CD8-positive, alpha-beta memory T cell (primary cell): ENCODE measurements at regions not wholly inside any gene's neighbourhood (a gene's known extent, or its start where the extent isn't known, plus 50 kb on each side); places are given as distances from the start of the nearest gene placed in this dataset.
"Not testable (repeated sequence)": the region's sequence is repeated elsewhere in the genome, so short reads cannot be mapped to it uniquely, and the experiment has no call there.

Experiments
- CTCF ChIA-PET: fragments of 350-600 bp; sonication (Branson Sonifier 250); formaldehyde crosslinking; loops from one replicate; lab custom pipeline; 2021; ENCODE audit warnings: antibody characterized with exemption; lab: Charles Lee
- POLR2A ChIA-PET: fragments of 350-600 bp; sonication (Branson Sonifier 250); formaldehyde crosslinking; loops from one replicate; lab custom pipeline; 2021; ENCODE audit warnings: antibody characterized with exemption; lab: Charles Lee
- DNase-seq, 5 donors: peaks; one replicate each; pipeline versions ENCODE4 v3.0.0 to v3.0.0-alpha.2; 2020 to 2022; ENCODE audit warnings: mixed read lengths in 1 of 5
- H3K27ac ChIP-seq: one replicate; pipeline ENCODE4 v1.7.0; 2013; ENCODE audit warnings: low read depth, mild to moderate bottlenecking, low read length, moderate library complexity
- H3K27me3 ChIP-seq: 2 replicates; pipeline ENCODE4 v1.7.0; 2013; ENCODE audit warnings: low read length, mild to moderate bottlenecking; ENCODE audit not compliant: insufficient read depth, poor library complexity, severe bottlenecking
- H3K36me3 ChIP-seq: 2 replicates; pipeline ENCODE4 v1.7.0; 2013; ENCODE audit warnings: mild to moderate bottlenecking, low read length, moderate library complexity; ENCODE audit not compliant: insufficient read depth
- H3K4me1 ChIP-seq: 2 replicates; pipeline ENCODE4 v1.7.0; 2013; ENCODE audit warnings: mild to moderate bottlenecking, low read length, moderate library complexity; ENCODE audit not compliant: insufficient read depth
- H3K4me3 ChIP-seq: 2 replicates; pipeline ENCODE4 v1.7.0; 2013; ENCODE audit warnings: mild to moderate bottlenecking, low read length
- H3K9me3 ChIP-seq: 2 replicates; pipeline ENCODE4 v1.7.0; 2013; ENCODE audit warnings: mild to moderate bottlenecking, low read length
- H3K27ac Mint-ChIP-seq, 8 donors: one replicate each; pipeline ENCODE4 v1.8.0; 2020 to 2021; ENCODE audit warnings: mixed read lengths in 8 of 8, mild to moderate bottlenecking in 6 of 8, inconsistent platforms in 3 of 8, moderate library complexity in 3 of 8
- H3K27me3 Mint-ChIP-seq, 2 donors: one replicate each; pipeline ENCODE4 v1.8.0; 2020 to 2021; ENCODE audit warnings: mixed read lengths in 2 of 2, mild to moderate bottlenecking in 1 of 2, moderate library complexity in 1 of 2
- H3K36me3 Mint-ChIP-seq, 3 donors: one replicate each; pipeline ENCODE4 v1.8.0; 2020 to 2021; ENCODE audit warnings: mixed read lengths in 3 of 3, inconsistent platforms in 1 of 3, mild to moderate bottlenecking in 1 of 3
- H3K4me1 Mint-ChIP-seq, 3 donors: one replicate each; pipeline ENCODE4 v1.8.0; 2020 to 2021; ENCODE audit warnings: mixed read lengths in 3 of 3, inconsistent platforms in 1 of 3, mild to moderate bottlenecking in 1 of 3
- H3K4me3 Mint-ChIP-seq, 7 donors: one replicate each; pipeline ENCODE4 v1.8.0; 2020 to 2021; ENCODE audit warnings: mixed read lengths in 7 of 7, mild to moderate bottlenecking in 6 of 7, moderate library complexity in 4 of 7, inconsistent platforms in 2 of 7
- H3K9me3 Mint-ChIP-seq, 5 donors: one replicate each; pipeline ENCODE4 v1.8.0; 2020 to 2022; ENCODE audit warnings: mixed read lengths in 5 of 5, mild to moderate bottlenecking in 3 of 5, moderate library complexity in 2 of 5, inconsistent platforms in 1 of 5

DNA sequence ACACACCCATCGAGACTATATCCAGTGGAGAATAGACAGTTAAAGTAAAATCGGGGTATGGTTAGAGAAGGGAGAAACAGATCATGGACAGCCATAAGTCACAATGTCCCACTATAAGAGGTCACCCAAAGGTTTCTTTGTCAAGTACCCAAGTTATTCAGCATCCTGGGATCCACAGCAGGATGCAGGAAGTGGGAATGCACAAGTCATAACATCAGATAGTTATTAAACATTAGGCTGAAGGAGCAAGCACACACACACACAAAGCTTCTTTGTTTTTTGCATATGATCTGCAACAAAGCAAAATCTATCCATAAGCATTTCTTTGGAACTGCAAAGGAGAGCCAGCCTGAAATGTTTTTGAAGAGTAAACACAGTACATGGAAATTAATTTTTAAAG lies 111.6 kb downstream of the NOC3L start:
- Mint-ChIP-seq H3K36me3 (no peaks in the 10 kb centered on the region), H3K4me1 (no peaks in the 10 kb centered on the region), H3K27ac (no peak overlapping the region), H3K9me3 (no peaks in the 10 kb centered on the region), H3K4me3 (no peak overlapping the region), H3K27me3 (peaks cover 15 to 23% of the 10 kb centered on the region in 2 donors)
- peaks cover 5% of the 10 kb centered on the region for H3K27me3 ChIP-seq
- no peaks in the 10 kb centered on the region for H3K4me1 ChIP-seq
- H3K4me3 ChIP-seq = no peak overlapping the region
- ChIA-PET CTCF (no interaction called here), POLR2A (no interaction called here)
- no peak for DNase-seq
- H3K27ac ChIP-seq = no peak overlapping the region
- H3K36me3 ChIP-seq = no peaks in the 10 kb centered on the region
- no peaks in the 10 kb centered on the region for H3K9me3 ChIP-seq

DNA sequence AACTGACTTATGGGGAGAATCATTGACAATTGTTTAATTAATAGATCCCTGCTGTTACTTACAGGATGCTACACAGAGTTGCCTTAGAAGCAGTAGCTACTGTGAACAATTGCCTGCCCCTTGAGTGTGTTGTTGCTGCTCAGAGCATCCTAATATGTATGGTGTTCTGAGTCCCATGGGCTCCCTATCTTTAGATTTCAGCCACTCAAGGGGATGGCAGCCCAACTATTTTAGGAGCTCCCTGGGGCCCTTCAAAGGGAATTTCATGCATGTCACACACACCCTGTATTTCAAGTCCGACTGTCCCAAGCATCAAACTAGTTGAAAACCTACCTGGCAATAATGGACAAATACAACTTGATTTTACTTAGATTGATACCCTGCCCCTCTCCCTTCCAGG lies 111.2 kb downstream of the NOC3L start:
- Histone ChIP-seq H3K9me3 (no peaks in the 10 kb centered on the region), H3K4me3 (no peak overlapping the region), H3K27me3 (peaks cover 5% of the 10 kb centered on the region), H3K4me1 (no peaks in the 10 kb centered on the region), H3K27ac (no peak overlapping the region), H3K36me3 (no peaks in the 10 kb centered on the region)
- ChIA-PET CTCF (no interaction called here), POLR2A (no interaction called here)
- no peak for DNase-seq
- Mint-ChIP-seq H3K4me3 (no peak overlapping the region), H3K4me1 (no peaks in the 10 kb centered on the region), H3K27ac (no peak overlapping the region), H3K36me3 (no peaks in the 10 kb centered on the region), H3K27me3 (peaks cover 15 to 23% of the 10 kb centered on the region in 2 donors), H3K9me3 (no peaks in the 10 kb centered on the region)

DNA sequence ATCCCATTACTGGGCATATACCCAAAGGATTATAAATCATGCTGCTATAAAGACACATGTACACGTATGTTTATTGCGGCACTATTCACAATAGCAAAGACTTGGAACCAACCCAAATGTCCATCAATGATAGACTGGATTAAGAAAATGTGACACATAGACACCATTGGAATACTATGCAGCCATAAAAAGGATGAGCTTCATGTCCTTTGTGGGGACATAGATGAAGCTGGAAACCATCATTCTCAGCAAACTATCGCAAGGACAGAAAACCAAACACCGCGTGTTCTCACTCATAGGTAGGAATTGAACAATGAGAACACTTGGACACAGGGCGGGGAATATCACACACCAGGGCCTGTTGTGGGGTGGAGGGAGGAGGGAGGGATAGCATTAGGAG lies 105.3 kb downstream of the NOC3L start:
- H3K4me3 ChIP-seq, CTCF ChIA-PET, DNase-seq, H3K27me3 ChIP-seq, H3K4me3 Mint-ChIP-seq, H3K4me1 ChIP-seq, POLR2A ChIA-PET, H3K36me3 ChIP-seq, H3K9me3 ChIP-seq, H3K27ac Mint-ChIP-seq, H3K27ac ChIP-seq, H3K9me3 Mint-ChIP-seq, H3K4me1 Mint-ChIP-seq, H3K36me3 Mint-ChIP-seq: not testable (repeated sequence)
- H3K27me3 Mint-ChIP-seq = peaks cover 12 to 21% of the 10 kb centered on the region in 2 donors

DNA sequence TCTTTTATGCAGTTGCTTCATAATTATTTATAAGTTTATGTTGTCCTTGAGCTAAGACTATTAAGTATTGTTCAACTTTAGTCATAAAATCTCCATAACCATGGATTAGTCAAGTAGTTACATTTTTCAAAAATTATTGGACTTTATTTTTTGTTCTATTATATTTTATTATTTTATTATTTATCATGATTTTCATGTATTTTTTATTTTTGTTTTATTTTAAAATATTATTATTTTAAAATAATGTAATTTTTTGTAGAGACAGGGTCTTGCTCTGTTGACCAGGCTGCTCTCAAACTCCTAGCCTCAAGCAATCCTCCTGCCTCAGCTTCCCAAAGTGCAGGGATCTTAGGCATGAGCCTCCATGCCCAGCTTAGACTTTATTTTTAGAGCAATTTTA lies 102.3 kb downstream of the NOC3L start:
- Histone ChIP-seq H3K27me3 (no peaks in the 10 kb centered on the region), H3K27ac (no peak overlapping the region), H3K4me3 (no peak overlapping the region), H3K36me3 (no peaks in the 10 kb centered on the region), H3K9me3 (no peaks in the 10 kb centered on the region), H3K4me1 (no peaks in the 10 kb centered on the region)
- CTCF ChIA-PET = no interaction called here
- H3K36me3 Mint-ChIP-seq = no peaks in the 10 kb centered on the region
- H3K4me3 Mint-ChIP-seq = no peak overlapping the region
- no peak overlapping the region for H3K27ac Mint-ChIP-seq
- H3K4me1 Mint-ChIP-seq = no peaks in the 10 kb centered on the region
- H3K9me3 Mint-ChIP-seq = peaks cover 0 to 2% (median 0%) of the 10 kb centered on the region in 5 donors
- H3K27me3 Mint-ChIP-seq = peaks cover 10 to 11% of the 10 kb centered on the region in 2 donors
- POLR2A ChIA-PET = no interaction called here
- no peak for DNase-seq

DNA sequence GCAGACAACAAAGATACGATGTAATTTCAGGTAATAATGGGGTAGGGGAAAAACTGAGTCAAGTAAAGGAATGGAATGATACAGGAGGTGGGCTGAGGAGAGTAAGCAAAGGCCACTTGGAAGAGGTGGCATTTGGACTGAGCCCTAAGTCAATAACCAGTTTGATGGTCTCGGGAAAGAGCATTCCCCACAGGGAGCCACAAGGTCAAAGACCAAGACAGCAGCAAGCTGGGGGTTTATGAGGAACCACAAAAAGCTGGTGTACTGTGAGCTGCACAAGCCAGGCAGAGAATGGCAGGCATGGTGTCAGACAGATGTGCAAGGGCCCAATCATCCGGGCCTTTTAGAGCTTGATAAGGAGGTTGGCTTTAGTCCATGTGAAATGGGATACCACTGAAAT lies 98.7 kb downstream of the NOC3L start:
- no peak for DNase-seq
- Histone ChIP-seq H3K36me3 (no peaks in the 10 kb centered on the region), H3K9me3 (no peaks in the 10 kb centered on the region), H3K4me1 (no peaks in the 10 kb centered on the region), H3K27ac (no peak overlapping the region), H3K27me3 (no peaks in the 10 kb centered on the region), H3K4me3 (no peak overlapping the region)
- Mint-ChIP-seq H3K27ac (no peak overlapping the region), H3K27me3 (peaks cover 7 to 15% of the 10 kb centered on the region in 2 donors), H3K36me3 (no peaks in the 10 kb centered on the region), H3K9me3 (peaks cover 0 to 2% (median 0%) of the 10 kb centered on the region in 5 donors), H3K4me3 (no peak overlapping the region), H3K4me1 (no peaks in the 10 kb centered on the region)
- ChIA-PET CTCF (no interaction called here), POLR2A (no interaction called here)

DNA sequence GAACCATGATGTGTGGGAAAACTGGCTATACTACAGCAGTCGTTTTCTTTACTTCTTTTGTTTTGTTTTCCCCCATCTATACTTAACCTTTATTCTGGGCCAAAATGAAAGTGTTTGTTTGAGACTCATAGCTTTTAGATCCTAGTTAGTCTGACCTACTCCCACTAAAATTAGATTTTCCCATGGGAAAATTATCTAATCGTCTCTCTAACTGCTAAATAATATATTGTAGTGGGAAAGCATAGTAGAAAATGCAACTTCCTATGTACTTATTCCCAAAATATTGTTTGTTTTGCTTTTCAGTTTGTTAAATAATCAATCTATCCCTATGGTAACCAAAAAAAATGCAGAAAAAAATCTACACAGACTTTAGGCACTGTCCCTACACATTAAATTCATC lies 96.6 kb downstream of the NOC3L start:
- Histone ChIP-seq H3K36me3 (no peaks in the 10 kb centered on the region), H3K27ac (no peak overlapping the region), H3K4me3 (no peak overlapping the region), H3K27me3 (no peaks in the 10 kb centered on the region), H3K4me1 (no peaks in the 10 kb centered on the region), H3K9me3 (no peaks in the 10 kb centered on the region)
- POLR2A ChIA-PET = no interaction called here
- Mint-ChIP-seq H3K9me3 (peaks cover 0 to 8% (median 3%) of the 10 kb centered on the region in 5 donors), H3K27ac (no peak overlapping the region), H3K4me1 (no peaks in the 10 kb centered on the region), H3K4me3 (no peak overlapping the region), H3K36me3 (no peaks in the 10 kb centered on the region), H3K27me3 (peaks cover 12 to 16% of the 10 kb centered on the region in 2 donors)
- CTCF ChIA-PET = no interaction called here
- DNase-seq = no peak

DNA sequence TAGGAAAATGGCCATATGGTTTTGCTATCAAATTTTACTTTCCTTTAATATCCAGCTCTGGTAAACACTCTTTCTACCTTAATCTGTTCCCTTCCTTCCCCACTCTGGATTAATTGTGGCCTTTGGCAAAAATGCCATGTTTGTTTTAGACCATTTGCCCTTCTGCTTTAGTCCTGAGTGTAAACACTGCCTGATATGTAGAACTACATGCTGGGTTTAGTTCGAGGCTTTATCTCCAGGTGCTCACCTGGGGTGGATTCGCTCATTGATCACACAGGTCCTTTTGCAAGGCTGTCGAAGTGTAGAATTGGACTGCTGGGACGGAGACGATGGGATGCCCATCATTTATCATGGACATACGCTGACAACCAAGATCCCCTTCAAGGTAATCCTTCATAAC lies 94.1 kb downstream of the NOC3L start:
- H3K36me3 Mint-ChIP-seq = peaks cover 0 to 9% (median 0%) of the 10 kb centered on the region in 3 donors
- no peak overlapping the region for H3K4me3 Mint-ChIP-seq
- H3K27me3 Mint-ChIP-seq = peaks cover 12 to 14% of the 10 kb centered on the region in 2 donors
- CTCF ChIA-PET = no interaction called here
- no peaks in the 10 kb centered on the region for H3K9me3 ChIP-seq
- H3K36me3 ChIP-seq = no peaks in the 10 kb centered on the region
- no peaks in the 10 kb centered on the region for H3K4me1 ChIP-seq
- no peak overlapping the region for H3K27ac Mint-ChIP-seq
- H3K27me3 ChIP-seq = no peaks in the 10 kb centered on the region
- POLR2A ChIA-PET = no interaction called here
- no peak overlapping the region for H3K4me3 ChIP-seq
- H3K4me1 Mint-ChIP-seq = no peaks in the 10 kb centered on the region
- no peak overlapping the region for H3K27ac ChIP-seq
- peaks cover 10 to 27% (median 19%) of the 10 kb centered on the region in 5 donors for H3K9me3 Mint-ChIP-seq
- DNase-seq = no peak

DNA sequence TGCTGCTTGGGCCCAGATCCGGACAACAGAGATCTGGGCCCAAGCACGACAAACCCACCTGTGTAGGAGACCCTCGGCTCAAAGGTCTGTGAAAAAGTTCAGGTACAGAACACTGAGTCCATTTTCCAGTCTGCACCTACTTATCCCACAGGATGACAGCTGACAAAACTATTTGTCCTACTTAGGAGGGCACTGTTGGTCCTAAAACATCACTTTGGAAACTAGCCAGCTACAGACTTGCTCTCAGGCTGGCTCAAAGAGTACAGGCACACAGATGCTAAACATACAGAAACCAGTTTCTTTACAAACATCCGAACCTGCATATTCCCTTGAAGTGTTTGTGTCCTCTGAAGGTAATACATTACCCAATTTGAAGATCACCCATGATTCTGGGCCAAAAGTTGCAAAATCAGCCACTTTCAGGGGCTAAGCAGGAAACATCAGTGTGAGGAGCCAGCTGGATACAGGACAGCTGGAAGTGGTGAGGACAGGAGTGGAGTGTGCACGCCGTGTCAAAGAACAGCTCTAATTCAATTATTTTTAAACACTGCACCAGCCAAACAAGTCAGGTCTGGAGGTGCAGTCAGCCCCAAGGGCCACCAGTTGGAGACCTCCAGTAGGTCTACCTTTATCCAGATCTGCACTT lies 88.5 kb downstream of the NOC3L start:
- no peak overlapping the region for H3K4me3 Mint-ChIP-seq
- no peaks in the 10 kb centered on the region for H3K4me1 ChIP-seq
- H3K36me3 Mint-ChIP-seq = peaks cover 0 to 9% (median 0%) of the 10 kb centered on the region in 3 donors
- no peaks in the 10 kb centered on the region for H3K27me3 ChIP-seq
- no peaks in the 10 kb centered on the region for H3K36me3 ChIP-seq
- H3K9me3 Mint-ChIP-seq = peaks cover 10 to 30% (median 19%) of the 10 kb centered on the region in 5 donors
- H3K9me3 ChIP-seq = no peaks in the 10 kb centered on the region
- no peak overlapping the region for H3K27ac ChIP-seq
- H3K4me1 Mint-ChIP-seq = no peaks in the 10 kb centered on the region
- ChIA-PET CTCF (interaction anchor here (1.0 to 1.7 kb wide), 2 partner anchors 13 to 170 kb away, joined by 3 read pairs; no protein-coding TSS in a partner anchor), POLR2A (no interaction called here)
- no peak overlapping the region for H3K27ac Mint-ChIP-seq
- H3K4me3 ChIP-seq = no peak overlapping the region
- H3K27me3 Mint-ChIP-seq = peaks cover 5 to 8% of the 10 kb centered on the region in 2 donors
- DNase-seq = no peak
